HCT116 (cell line): ENCODE measurements at regions not wholly inside any gene's neighbourhood (a gene's known extent, or its start where the extent isn't known, plus 50 kb on each side); places are given as distances from the start of the nearest gene placed in this dataset.

Source experiments
- ATAC-seq: fragments of 200-7000 bp; cut with Tn5 transposase; 2 replicates; pipeline ENCODE4 v1.9.1; 2020; ENCODE audit warnings: mild to moderate bottlenecking, moderate library complexity
- BruUV-seq: library from RNA; stranded (reverse); fragments of 400-500 nt; replicated peaks from 2 replicates; lab custom pipeline; 2021; lab: Mats Ljungman, UMichigan
- CTCF ChIA-PET: fragments of 300-600 bp; sonication (Branson Sonifier 250); formaldehyde crosslinking; loops from one replicate; lab custom pipeline; 2021; ENCODE audit warnings: antibody characterized with exemption; lab: Charles Lee
- POLR2A ChIA-PET: fragments of 300-600, 350-600 bp; sonication (Branson Sonifier 250); formaldehyde crosslinking; loops from one replicate; lab custom pipeline; 2021; ENCODE audit warnings: antibody characterized with exemption; lab: Charles Lee
- RAD21 ChIA-PET, 2 experiments: fragments of 300-600 bp; sonication (Branson Sonifier 250); formaldehyde crosslinking; loops; one replicate each; lab custom pipeline; 2023; ENCODE audit warnings: low total read pairs in 2 of 2; ENCODE audit not compliant: uncharacterized antibody in 2 of 2, unreplicated experiment in 2 of 2, low non-redundant PET in 1 of 2; lab: Charles Lee
- DNase-seq: peaks from one replicate; pipeline ENCODE4 v3.0.0-alpha.2; 2010; ENCODE audit warnings: low read depth, low spot score
- H2AFZ ChIP-seq: fragments of 200-600 bp; shearing (Covaris generic), sonication (generic); 2 replicates; pipeline ENCODE4 v1.6.1; 2017; ENCODE audit warnings: low read depth, mixed run types, mixed read lengths, antibody characterized with exemption, low read length; ENCODE audit not compliant: poor library complexity, severe bottlenecking
- H3K27ac ChIP-seq: 2 replicates; pipeline ENCODE4 v1.5.1; 2012; ENCODE audit warnings: low read depth, low read length
- H3K27me3 ChIP-seq: fragments of 200-600 bp; sonication (generic); 2 replicates; pipeline ENCODE4 v1.6.1; 2016; ENCODE audit warnings: mixed run types, low read length, mixed read lengths; ENCODE audit not compliant: insufficient read depth
- H3K36me3 ChIP-seq, 2 experiments: fragments of 200-500 bp in 1 of 2; fragments of 200-600 bp in 1 of 2; sonication (Bioruptor generic) in 1 of 2; sonication (generic) in 1 of 2; 2 replicates each; pipeline versions ENCODE4 v1.5.1 to v1.6.1; 2014 to 2016; ENCODE audit warnings: low read length in 2 of 2, inconsistent platforms in 1 of 2, mixed read lengths in 1 of 2, mixed run types in 1 of 2; ENCODE audit not compliant: insufficient read depth in 2 of 2, control insufficient read depth in 1 of 2
- H3K4me1 ChIP-seq, 2 experiments: fragments of 200-600 bp in 1 of 2; sonication (generic) in 1 of 2; 2 replicates each; pipeline versions ENCODE4 v1.5.1 to v1.6.1; 2012 to 2017; ENCODE audit warnings: low read length in 2 of 2, inconsistent platforms in 1 of 2, mild to moderate bottlenecking in 1 of 2, mixed read lengths in 1 of 2, mixed run types in 1 of 2, moderate library complexity in 1 of 2; ENCODE audit not compliant: insufficient read depth in 2 of 2, control insufficient read depth in 1 of 2
- H3K4me2 ChIP-seq: fragments of 200-600 bp; sonication (generic); 2 replicates; pipeline ENCODE4 v1.6.1; 2017; ENCODE audit warnings: mixed run types, low read length, mixed read lengths
- H3K4me3 ChIP-seq, 2 experiments: fragments of 200-600 bp in 1 of 2; sonication (generic) in 1 of 2; replicated peaks in 1 of 2; 2 replicates each; pipeline ENCODE4 v1.5.1; 2011 to 2016; ENCODE audit warnings: low read length in 2 of 2, control low read depth in 1 of 2, low read depth in 1 of 2, mild to moderate bottlenecking in 1 of 2, mixed read lengths in 1 of 2, mixed run types in 1 of 2
- H3K79me2 ChIP-seq: fragments of 200-600 bp; sonication (generic); 2 replicates; pipeline ENCODE4 v1.6.1; 2017; ENCODE audit warnings: mild to moderate bottlenecking, mixed run types, low read length, moderate library complexity, mixed read lengths; ENCODE audit not compliant: insufficient read depth
- H3K9ac ChIP-seq: fragments of 200-600 bp; sonication (generic); 2 replicates; pipeline ENCODE4 v1.6.1; 2016; ENCODE audit warnings: low read length, mixed read lengths
- H3K9me2 ChIP-seq: fragments of 200-600 bp; sonication (generic), shearing (Covaris generic); 2 replicates; pipeline ENCODE4 v1.6.1; 2017; ENCODE audit warnings: mixed run types, mild to moderate bottlenecking, moderate library complexity; ENCODE audit not compliant: insufficient read depth
- H3K9me3 ChIP-seq, 2 experiments: fragments of 200-500 bp in 1 of 2; fragments of 200-600 bp in 1 of 2; sonication (Bioruptor generic) in 1 of 2; sonication (generic) in 1 of 2; 2 replicates each; pipeline ENCODE4 v1.6.1; 2014 to 2017; ENCODE audit warnings: low read length in 2 of 2, mixed read lengths in 2 of 2, inconsistent platforms in 1 of 2, low read depth in 1 of 2, mild to moderate bottlenecking in 1 of 2, mixed run types in 1 of 2, moderate library complexity in 1 of 2; ENCODE audit not compliant: control insufficient read depth in 1 of 2, insufficient read depth in 1 of 2
- H4K20me1 ChIP-seq: fragments of 200-600 bp; sonication (generic), shearing (Covaris generic); 2 replicates; pipeline ENCODE4 v1.6.1; 2017; ENCODE audit warnings: mixed run types, mild to moderate bottlenecking, moderate library complexity; ENCODE audit not compliant: insufficient read depth
- CTCF ChIP-seq, 3 experiments: fragments of 200-600 bp in 1 of 3; sonication (generic) in 1 of 3; IDR thresholded peaks in 2 of 3; conservative IDR thresholded peaks in 1 of 3; 2 replicates each; pipeline ENCODE4 v1.5.1; 2012 to 2017; ENCODE audit warnings: low read depth in 2 of 3, low read length in 2 of 3, antibody characterized with exemption in 1 of 3, borderline replicate concordance in 1 of 3, control low read depth in 1 of 3, mild to moderate bottlenecking in 1 of 3, mixed read lengths in 1 of 3, mixed run types in 1 of 3, moderate library complexity in 1 of 3; ENCODE audit not compliant: insufficient read depth in 1 of 3
- ELF1 ChIP-seq: IDR thresholded peaks from 2 replicates; pipeline ENCODE4 v1.6.1; 2012; ENCODE audit warnings: low read depth, borderline replicate concordance
- FOSL1 ChIP-seq: IDR thresholded peaks from 2 replicates; pipeline ENCODE4 v1.6.1; 2012; ENCODE audit warnings: low read depth
- SP1 ChIP-seq: IDR thresholded peaks from 2 replicates; pipeline ENCODE4 v1.6.1; 2012; ENCODE audit warnings: low read depth
- YY1 ChIP-seq: IDR thresholded peaks from 2 replicates; pipeline ENCODE4 v1.6.1; 2011; ENCODE audit warnings: low read length, low read depth, moderate library complexity, mild to moderate bottlenecking; ENCODE audit not compliant: insufficient replicate concordance; ENCODE audit errors: extremely low read depth
- ZFX ChIP-seq: fragments of 450-650 bp; IDR thresholded peaks from 2 replicates; pipeline ENCODE4 v1.6.1; 2017
- intact Hi-C: fragments of 100-400 bp; cut with micrococcal nuclease; formaldehyde crosslinking; loops from 2 replicates; pipeline ENCODE4 v1.10.0; 2022
- TF ChIP-seq, protein P1 (sequence below): IDR thresholded peaks from 2 replicates; pipeline ENCODE4 v1.6.1; 2012; ENCODE audit warnings: low read depth

DNA sequence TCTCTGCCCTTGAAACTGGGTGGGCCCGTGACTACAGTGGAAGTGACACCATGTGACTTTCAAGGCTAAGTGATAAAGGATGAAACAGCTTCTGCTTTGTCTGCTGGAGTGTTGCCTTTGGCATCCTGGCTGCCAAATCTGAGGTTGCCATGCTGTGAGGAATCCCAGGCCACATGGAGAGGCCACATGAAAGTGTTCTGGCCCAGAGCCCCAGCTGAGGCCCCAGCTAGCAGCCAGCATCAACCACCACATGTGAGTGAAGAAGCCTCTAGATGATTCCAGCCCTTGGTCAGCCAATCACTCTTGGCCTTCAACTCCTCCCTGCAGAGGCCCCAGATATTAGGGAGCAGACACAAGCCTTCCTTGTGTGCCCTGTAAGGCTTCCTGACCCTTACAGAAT, 94.4 kb upstream of the BCOR start:
- POLR2A ChIA-PET: no interaction called here

More for the DNA sequence above, 94.4 kb upstream of the BCOR start:
- Histone ChIP-seq H3K27me3 (no peaks in the 10 kb centered on the region), H4K20me1 (no peaks in the 10 kb centered on the region), H3K9me3 (no peaks in the 10 kb centered on the region), H2AFZ (no peak overlapping the region), H3K27ac (no peak overlapping the region), H3K4me2 (no peak overlapping the region), H3K9me2 (no peaks in the 10 kb centered on the region), H3K4me1 (no peaks in the 10 kb centered on the region), H3K4me3 (no peak overlapping the region), H3K36me3 (no peaks in the 10 kb centered on the region), H3K9ac (no peak overlapping the region), H3K79me2 (no peaks in the 10 kb centered on the region)
- DNase-seq: no peak
- CTCF ChIA-PET: no interaction called here
- TF ChIP-seq SP1 (no peak), FOSL1 (no peak), ELF1 (no peak), CTCF (IDR thresholded peaks at IDR 0.05 in 2 of 3, conservative IDR thresholded peaks at IDR 0.05 in 1 of 3; ENCODE audit: borderline replicate concordance in 1 of 3, insufficient read depth in 1 of 3, low read depth in 2 of 3, low read length in 2 of 3) (no peak), ZFX (no peak), YY1 (no peak)
- TF ChIP-seq, protein P1, sequence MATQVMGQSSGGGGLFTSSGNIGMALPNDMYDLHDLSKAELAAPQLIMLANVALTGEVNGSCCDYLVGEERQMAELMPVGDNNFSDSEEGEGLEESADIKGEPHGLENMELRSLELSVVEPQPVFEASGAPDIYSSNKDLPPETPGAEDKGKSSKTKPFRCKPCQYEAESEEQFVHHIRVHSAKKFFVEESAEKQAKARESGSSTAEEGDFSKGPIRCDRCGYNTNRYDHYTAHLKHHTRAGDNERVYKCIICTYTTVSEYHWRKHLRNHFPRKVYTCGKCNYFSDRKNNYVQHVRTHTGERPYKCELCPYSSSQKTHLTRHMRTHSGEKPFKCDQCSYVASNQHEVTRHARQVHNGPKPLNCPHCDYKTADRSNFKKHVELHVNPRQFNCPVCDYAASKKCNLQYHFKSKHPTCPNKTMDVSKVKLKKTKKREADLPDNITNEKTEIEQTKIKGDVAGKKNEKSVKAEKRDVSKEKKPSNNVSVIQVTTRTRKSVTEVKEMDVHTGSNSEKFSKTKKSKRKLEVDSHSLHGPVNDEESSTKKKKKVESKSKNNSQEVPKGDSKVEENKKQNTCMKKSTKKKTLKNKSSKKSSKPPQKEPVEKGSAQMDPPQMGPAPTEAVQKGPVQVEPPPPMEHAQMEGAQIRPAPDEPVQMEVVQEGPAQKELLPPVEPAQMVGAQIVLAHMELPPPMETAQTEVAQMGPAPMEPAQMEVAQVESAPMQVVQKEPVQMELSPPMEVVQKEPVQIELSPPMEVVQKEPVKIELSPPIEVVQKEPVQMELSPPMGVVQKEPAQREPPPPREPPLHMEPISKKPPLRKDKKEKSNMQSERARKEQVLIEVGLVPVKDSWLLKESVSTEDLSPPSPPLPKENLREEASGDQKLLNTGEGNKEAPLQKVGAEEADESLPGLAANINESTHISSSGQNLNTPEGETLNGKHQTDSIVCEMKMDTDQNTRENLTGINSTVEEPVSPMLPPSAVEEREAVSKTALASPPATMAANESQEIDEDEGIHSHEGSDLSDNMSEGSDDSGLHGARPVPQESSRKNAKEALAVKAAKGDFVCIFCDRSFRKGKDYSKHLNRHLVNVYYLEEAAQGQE: no peak
- RAD21 ChIA-PET: no interaction called here
- ATAC-seq: no peak
- BruUV-seq: no TSS peak
- intact Hi-C loops: no loop called here
